GM12892 (cell line): ENCODE measurements at regions not wholly inside any gene's neighbourhood (a gene's known extent, or its start where the extent isn't known, plus 50 kb on each side); places are given as distances from the start of the nearest gene placed in this dataset.

Source experiments
- POLR2A ChIP-seq: IDR thresholded peaks from 2 replicates; pipeline ENCODE4 v1.6.1; 2011; ENCODE audit warnings: low read depth, low read length, control low read depth
- POLR2AphosphoS5 ChIP-seq: IDR thresholded peaks from 2 replicates; pipeline ENCODE4 v1.6.1; 2011; ENCODE audit warnings: low read depth, low read length, control low read depth
- TAF1 ChIP-seq: IDR thresholded peaks from 2 replicates; pipeline ENCODE4 v1.6.1; 2011; ENCODE audit warnings: low read depth, mild to moderate bottlenecking, control low read depth, low read length, borderline replicate concordance

GRCh38 chr4:173934201-173934600, 349.3 kb downstream of the FBXO8 start:
- TF ChIP-seq POLR2A, result no peak
- TF ChIP-seq TAF1, result no peak
- no peak for TF ChIP-seq POLR2AphosphoS5
